Fibroblast of the conjunctiva (primary cell): ENCODE measurements at regions not wholly inside any gene's neighbourhood (a gene's known extent, or its start where the extent isn't known, plus 50 kb on each side); places are given as distances from the start of the nearest gene placed in this dataset.
"Not testable (repeated sequence)": the region's sequence is repeated elsewhere in the genome, so short reads cannot be mapped to it uniquely, and the experiment has no call there.

Source experiments
- DNase-seq: peaks from one replicate; pipeline ENCODE4 v3.0.0-alpha.2; 2010; ENCODE audit warnings: low read depth

GRCh38 chr15:24509714-24510113 lies 165.9 kb upstream of the NPAP1 start:
- not testable (repeated sequence) for DNase-seq

- not testable (repeated sequence) for DNase-seq
Observed at GRCh38 chr15:24511598-24511997, 164.0 kb upstream of the NPAP1 start.

- DNase-seq, result not testable (repeated sequence)
Observed at GRCh38 chr15:24518772-24519171, 156.8 kb upstream of the NPAP1 start.

GRCh38 chr15:24531235-24531634 lies 144.3 kb upstream of the NPAP1 start:
- DNase-seq, result not testable (repeated sequence)

GRCh38 chr15:24534032-24534431 lies 141.5 kb upstream of the NPAP1 start:
- not testable (repeated sequence) for DNase-seq

GRCh38 chr15:24557281-24557680 lies 118.3 kb upstream of the NPAP1 start:
- DNase-seq, result not testable (repeated sequence)

- no peak for DNase-seq
Observed at GRCh38 chr15:24607636-24608035, 67.9 kb upstream of the NPAP1 start.

- DNase-seq, result no peak
Observed at GRCh38 chr15:24617646-24618045, 57.9 kb upstream of the NPAP1 start.

GRCh38 chr15:24621630-24622215 lies 53.9 kb upstream of the NPAP1 start:
- no peak for DNase-seq
